HG03378 (cell line): ENCODE measurements at regions not wholly inside any gene's neighbourhood (a gene's known extent, or its start where the extent isn't known, plus 50 kb on each side); places are given as distances from the start of the nearest gene placed in this dataset.
A peak's percentile ranks its signal among the peaks of the same experiment; 100 is the strongest.

Experiments
- ATAC-seq: cut with Tn5 transposase; IDR thresholded peaks from one replicate; pipeline ENCODE4 v1.9.1; 2021; ENCODE audit warnings: mild to moderate bottlenecking, moderate library complexity; ENCODE audit not compliant: unreplicated experiment

- ATAC-seq, result no peak
These were observed 479.0 kb upstream of the SALL1 start for GRCh38 chr16:51630076-51630475.

- no peak for ATAC-seq
These were observed 478.5 kb upstream of the SALL1 start for GRCh38 chr16:51629576-51629975.

- ATAC-seq, result no peak
These were observed 473.2 kb upstream of the SALL1 start for GRCh38 chr16:51624080-51624775.

GRCh38 chr16:51621610-51622009, 470.5 kb upstream of the SALL1 start:
- no peak for ATAC-seq

- ATAC-seq, result no peak
These were observed 464.1 kb upstream of the SALL1 start for GRCh38 chr16:51615141-51615540.

- no peak for ATAC-seq
These were observed 456.2 kb upstream of the SALL1 start for GRCh38 chr16:51607201-51607651.

GRCh38 chr16:51596247-51596646, 445.2 kb upstream of the SALL1 start:
- no peak for ATAC-seq

- no peak for ATAC-seq
These were observed 441.6 kb upstream of the SALL1 start for GRCh38 chr16:51592535-51593300.

- ATAC-seq, result no peak
These were observed 441.0 kb upstream of the SALL1 start for GRCh38 chr16:51592001-51592501.

GRCh38 chr16:51591480-51591879, 440.4 kb upstream of the SALL1 start:
- no peak for ATAC-seq

GRCh38 chr16:51579652-51580360, 428.7 kb upstream of the SALL1 start:
- ATAC-seq, result no peak

- no peak for ATAC-seq
These were observed 426.7 kb upstream of the SALL1 start for GRCh38 chr16:51577621-51578303.

- ATAC-seq, result no peak
These were observed 425.6 kb upstream of the SALL1 start for GRCh38 chr16:51576498-51577195.

GRCh38 chr16:51573191-51573590, 422.1 kb upstream of the SALL1 start:
- ATAC-seq, result no peak

- ATAC-seq, result peak; percentile 71
These were observed 418.3 kb upstream of the SALL1 start for GRCh38 chr16:51569203-51569931.

GRCh38 chr16:51567911-51568310, 416.8 kb upstream of the SALL1 start:
- ATAC-seq, result no peak

GRCh38 chr16:51565184-51565583, 414.1 kb upstream of the SALL1 start:
- ATAC-seq, result peak; percentile 85

GRCh38 chr16:51562891-51563290, 411.8 kb upstream of the SALL1 start:
- ATAC-seq, result no peak

GRCh38 chr16:51559901-51560300, 408.8 kb upstream of the SALL1 start:
- no peak for ATAC-seq

- ATAC-seq, result no peak
These were observed 406.6 kb upstream of the SALL1 start for GRCh38 chr16:51557670-51558069.
